ENCODE measurements at regions not wholly inside any gene's neighbourhood (a gene's known extent, or its start where the extent isn't known, plus 50 kb on each side); places are given as distances from the start of the nearest gene placed in this dataset.

DNA sequence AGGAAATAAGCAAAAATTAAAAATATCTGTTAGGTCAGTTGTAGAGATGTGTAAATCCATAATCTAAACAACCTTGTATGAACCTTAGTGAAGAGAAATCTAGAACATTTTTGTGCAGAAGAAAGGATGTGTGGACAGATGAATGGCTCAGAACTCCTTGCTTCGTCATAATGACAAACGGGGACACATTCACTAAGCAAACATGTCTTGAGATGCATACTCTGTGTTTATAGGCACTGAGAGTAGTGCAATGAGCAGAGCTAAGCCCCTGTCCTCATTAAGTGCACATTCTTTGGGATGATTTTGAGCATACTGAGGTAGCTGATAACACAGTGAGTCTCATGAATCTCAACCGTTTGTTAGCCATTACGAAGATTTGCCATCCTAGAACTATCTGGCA is 360.6 kb upstream of the ANKRD30A start:
- TF ChIP-seq POLR2A (IDR thresholded peaks at IDR 0.05; ENCODE audit: low read depth, low read length): no peak
- no peak for TF ChIP-seq POLR2AphosphoS5 (IDR thresholded peaks at IDR 0.05; ENCODE audit: low read depth, low read length)
- no peak for TF ChIP-seq SPI1 (IDR thresholded peaks at IDR 0.05; ENCODE audit: low read depth, low read length)

Measured in GM12891 (cell line).